PC-9 (cell line): ENCODE measurements at regions not wholly inside any gene's neighbourhood (a gene's known extent, or its start where the extent isn't known, plus 50 kb on each side); places are given as distances from the start of the nearest gene placed in this dataset.

Source experiments
- CTCF ChIP-seq: fragments of 200-600 bp; sonication (generic); conservative IDR thresholded peaks from 2 replicates; pipeline ENCODE4 v1.6.1; 2017; ENCODE audit warnings: mixed run types, antibody characterized with exemption, mild to moderate bottlenecking, moderate library complexity
- EZH2 ChIP-seq: fragments of 200-600 bp; sonication (generic); IDR thresholded peaks from 2 replicates; pipeline ENCODE4 v1.8.0; 2017; ENCODE audit warnings: antibody characterized with exemption, low read depth

DNA sequence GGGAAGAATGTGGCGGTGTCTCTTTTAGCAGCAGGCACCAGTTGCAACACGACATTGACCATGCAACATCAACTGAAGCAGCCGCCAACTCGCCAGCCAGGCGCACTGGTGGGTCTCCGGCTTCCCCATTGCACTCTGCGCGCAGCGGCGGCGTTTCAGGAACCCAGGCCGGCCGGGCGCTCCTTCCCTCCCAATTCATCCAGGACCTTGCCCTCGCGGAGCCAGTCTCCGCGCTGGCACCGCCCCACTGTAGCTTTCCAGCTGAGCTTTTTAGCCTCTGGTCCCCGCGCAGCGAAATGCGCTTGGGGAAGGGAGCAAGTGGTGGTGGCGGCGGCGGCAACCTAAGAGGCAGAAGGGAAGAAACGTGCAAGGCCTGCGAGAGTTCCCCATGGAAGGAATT is 297.9 kb upstream of the RIMS1 start:
- TF ChIP-seq EZH2 = no peak
- TF ChIP-seq CTCF = no peak
